Mononuclear cell (primary cell): ENCODE measurements at regions not wholly inside any gene's neighbourhood (a gene's known extent, or its start where the extent isn't known, plus 50 kb on each side); places are given as distances from the start of the nearest gene placed in this dataset.

ENCODE experiments used
- H3K27me3 ChIP-seq: 2 replicates; pipeline ENCODE4 v1.6.0; 2011; ENCODE audit warnings: low read length, control low read depth; ENCODE audit not compliant: insufficient read depth
- H3K4me1 ChIP-seq: 2 replicates; pipeline ENCODE4 v1.5.1; 2011; ENCODE audit warnings: mild to moderate bottlenecking, low read length, control low read depth; ENCODE audit not compliant: insufficient read depth
- H3K4me3 ChIP-seq: 2 replicates; pipeline ENCODE4 v1.5.1; 2011; ENCODE audit warnings: mild to moderate bottlenecking, low read length, moderate library complexity
- H3K9me3 ChIP-seq: 2 replicates; pipeline ENCODE4 v1.5.1; 2011; ENCODE audit warnings: low read depth, mild to moderate bottlenecking, control low read depth, low read length

- Histone ChIP-seq H3K9me3 (no peaks in the 10 kb centered on the region), H3K27me3 (peaks cover 2% of the 10 kb centered on the region), H3K4me3 (no peak overlapping the region), H3K4me1 (no peaks in the 10 kb centered on the region)
Measured at GRCh38 chr4:138833974-138834373, 181.6 kb upstream of the NOCT start.

GRCh38 chr4:138832563-138832962, 183.0 kb upstream of the NOCT start:
- Histone ChIP-seq H3K4me3 (no peak overlapping the region), H3K4me1 (no peaks in the 10 kb centered on the region), H3K9me3 (no peaks in the 10 kb centered on the region), H3K27me3 (peaks cover 2% of the 10 kb centered on the region)

DNA sequence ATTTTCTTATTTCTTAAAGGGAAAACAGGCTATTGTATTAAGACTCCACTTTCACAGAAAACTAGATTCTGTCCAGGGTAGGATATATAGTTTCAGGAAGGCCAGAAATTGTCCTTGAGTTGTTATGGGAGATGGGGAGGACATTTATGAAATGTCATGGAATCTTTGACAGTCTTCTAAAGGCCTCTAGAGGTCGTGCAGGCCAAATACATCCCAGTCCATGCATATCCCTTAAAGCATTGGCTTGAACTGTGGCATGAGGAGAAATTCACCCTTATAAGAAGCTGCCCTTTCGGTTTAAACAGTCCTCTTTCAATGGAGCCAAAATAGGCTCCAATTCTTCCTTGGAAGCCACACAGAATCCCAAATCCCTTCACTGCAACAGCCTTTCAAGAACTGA, 183.6 kb upstream of the NOCT start:
- Histone ChIP-seq H3K9me3 (no peaks in the 10 kb centered on the region), H3K27me3 (peaks cover 2% of the 10 kb centered on the region), H3K4me3 (no peak overlapping the region), H3K4me1 (no peaks in the 10 kb centered on the region)

DNA sequence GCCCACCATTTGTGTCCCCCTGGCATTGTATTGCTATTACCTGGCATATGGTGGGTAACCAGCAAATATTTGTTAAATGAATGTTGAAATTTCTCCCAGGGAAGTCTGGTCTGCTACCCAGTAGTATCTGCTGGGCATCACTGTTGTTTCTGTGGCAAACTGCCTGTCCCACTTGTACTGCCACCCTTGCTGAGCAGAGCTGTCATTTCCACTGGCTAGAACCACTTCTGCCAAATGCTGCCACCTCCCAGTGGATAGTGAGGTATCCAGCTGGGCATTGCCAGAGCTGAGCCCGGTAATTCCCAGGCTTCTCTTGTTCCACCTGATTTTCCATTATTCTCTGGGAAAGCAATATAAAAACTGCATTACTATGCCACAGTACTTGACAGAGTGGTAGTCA, 186.7 kb upstream of the NOCT start:
- no peak overlapping the region for H3K4me3 ChIP-seq
- no peaks in the 10 kb centered on the region for H3K9me3 ChIP-seq
- no peaks in the 10 kb centered on the region for H3K27me3 ChIP-seq
- H3K4me1 ChIP-seq = no peaks in the 10 kb centered on the region

GRCh38 chr4:138826754-138827153, 188.8 kb upstream of the NOCT start:
- Histone ChIP-seq H3K4me3 (no peak overlapping the region), H3K9me3 (no peaks in the 10 kb centered on the region), H3K27me3 (no peaks in the 10 kb centered on the region), H3K4me1 (no peaks in the 10 kb centered on the region)

GRCh38 chr4:138826322-138826721, 189.3 kb upstream of the NOCT start:
- H3K4me3 ChIP-seq = no peak overlapping the region
- no peaks in the 10 kb centered on the region for H3K4me1 ChIP-seq
- no peaks in the 10 kb centered on the region for H3K9me3 ChIP-seq
- no peaks in the 10 kb centered on the region for H3K27me3 ChIP-seq

GRCh38 chr4:138821331-138821730, 194.2 kb upstream of the NOCT start:
- H3K4me3 ChIP-seq = no peak overlapping the region

DNA sequence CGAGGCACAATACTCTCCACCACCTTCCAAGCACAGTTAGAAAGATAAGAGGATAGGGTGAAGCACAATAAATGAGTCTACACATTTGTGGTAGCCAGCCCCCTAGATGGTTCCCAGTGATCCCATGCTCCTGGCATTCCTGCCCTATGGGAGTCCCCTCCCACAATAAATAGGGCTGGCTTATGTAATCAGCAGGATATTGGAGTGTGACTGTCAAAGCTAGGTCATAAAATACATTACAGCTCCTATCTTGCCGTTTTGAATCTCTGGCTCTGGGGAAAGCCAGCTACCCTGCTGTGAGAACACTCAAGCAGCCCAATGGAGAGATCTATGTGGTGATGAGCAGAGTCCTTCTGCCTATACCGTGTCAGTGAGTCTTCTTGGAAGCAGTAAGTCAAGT, 198.7 kb upstream of the NOCT start:
- Histone ChIP-seq H3K9me3 (no peaks in the 10 kb centered on the region), H3K27me3 (no peaks in the 10 kb centered on the region), H3K4me1 (no peaks in the 10 kb centered on the region), H3K4me3 (no peak overlapping the region)

More at GRCh38 chr4:138821331-138821730, 194.2 kb upstream of the NOCT start:
- Histone ChIP-seq H3K9me3 (no peaks in the 10 kb centered on the region), H3K4me1 (no peaks in the 10 kb centered on the region), H3K27me3 (no peaks in the 10 kb centered on the region)

DNA sequence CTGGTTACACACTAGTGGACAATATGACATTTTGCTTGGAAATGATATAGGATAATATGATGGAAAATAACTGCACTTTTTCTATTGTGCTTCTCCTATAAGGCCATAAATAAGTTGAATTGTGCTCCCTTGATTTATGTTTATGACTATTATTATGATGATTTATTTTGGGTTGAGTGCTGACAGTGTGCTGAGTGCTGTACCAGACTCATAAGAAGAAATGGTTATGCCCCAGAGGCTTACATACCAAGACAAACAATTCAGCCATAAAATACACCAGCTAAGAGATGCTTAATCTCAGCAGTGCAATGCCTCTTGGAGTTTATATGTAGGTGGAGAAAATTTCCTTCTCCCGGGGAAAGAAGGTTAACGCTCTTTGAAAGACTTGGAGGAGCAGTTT, 199.8 kb upstream of the NOCT start:
- Histone ChIP-seq H3K4me1 (no peaks in the 10 kb centered on the region), H3K27me3 (no peaks in the 10 kb centered on the region), H3K4me3 (no peak overlapping the region)

GRCh38 chr4:138805736-138806135, 209.8 kb upstream of the NOCT start:
- no peaks in the 10 kb centered on the region for H3K4me1 ChIP-seq

More for the DNA sequence above, 199.8 kb upstream of the NOCT start:
- H3K9me3 ChIP-seq = no peaks in the 10 kb centered on the region

GRCh38 chr4:138804711-138805110, 210.9 kb upstream of the NOCT start:
- Histone ChIP-seq H3K27me3 (peaks cover 33% of the 10 kb centered on the region), H3K9me3 (no peaks in the 10 kb centered on the region), H3K4me1 (no peaks in the 10 kb centered on the region), H3K4me3 (no peak overlapping the region)

More at GRCh38 chr4:138805736-138806135, 209.8 kb upstream of the NOCT start:
- H3K27me3 ChIP-seq = peaks cover 33% of the 10 kb centered on the region
- no peaks in the 10 kb centered on the region for H3K9me3 ChIP-seq
- H3K4me3 ChIP-seq = no peak overlapping the region

GRCh38 chr4:138803051-138803450, 212.5 kb upstream of the NOCT start:
- Histone ChIP-seq H3K4me3 (no peak overlapping the region), H3K4me1 (no peaks in the 10 kb centered on the region), H3K27me3 (peaks cover 33% of the 10 kb centered on the region), H3K9me3 (no peaks in the 10 kb centered on the region)

DNA sequence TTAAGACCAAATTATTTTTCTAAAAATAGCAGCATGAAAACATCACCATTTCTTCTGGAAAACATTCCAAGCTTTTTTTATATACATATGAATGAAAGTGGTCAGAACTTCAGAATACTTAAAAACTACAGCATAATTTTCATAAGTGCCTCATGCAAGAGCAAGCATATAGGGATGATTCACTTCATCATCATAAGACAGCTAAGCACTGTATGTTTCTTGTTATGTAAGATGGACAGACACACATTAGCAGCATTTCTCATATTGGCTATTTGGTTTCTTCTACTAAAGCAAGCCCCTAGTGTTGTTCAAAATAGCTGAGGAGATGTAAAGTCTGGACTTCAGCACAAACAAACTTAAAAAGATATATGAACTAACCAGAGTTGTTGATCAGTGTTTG, 213.1 kb upstream of the NOCT start:
- H3K4me3 ChIP-seq = no peak overlapping the region
- peaks cover 29% of the 10 kb centered on the region for H3K27me3 ChIP-seq
- H3K9me3 ChIP-seq = no peaks in the 10 kb centered on the region
- no peaks in the 10 kb centered on the region for H3K4me1 ChIP-seq

GRCh38 chr4:138800421-138800820, 215.2 kb upstream of the NOCT start:
- no peaks in the 10 kb centered on the region for H3K4me1 ChIP-seq
- H3K27me3 ChIP-seq = peaks cover 17% of the 10 kb centered on the region
- H3K4me3 ChIP-seq = no peak overlapping the region
- H3K9me3 ChIP-seq = no peaks in the 10 kb centered on the region

DNA sequence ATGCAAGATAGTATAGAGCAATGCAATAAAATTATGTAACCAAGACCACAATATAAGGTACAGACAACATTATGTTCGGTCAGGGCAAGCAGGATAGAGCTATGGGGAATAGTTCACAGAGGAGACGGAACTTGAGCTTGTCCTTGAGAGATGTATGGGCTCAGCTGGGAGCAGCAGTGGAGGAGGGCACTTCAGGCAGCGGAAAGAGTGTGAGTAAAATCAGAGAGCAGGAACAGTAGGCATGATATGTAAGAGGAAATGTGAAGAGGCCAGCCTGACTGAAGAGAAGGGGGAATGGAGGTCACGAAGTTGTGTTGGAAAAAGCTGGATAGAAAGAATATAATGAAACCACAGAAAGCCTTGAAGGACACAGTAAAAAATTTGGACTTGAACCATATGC, 217.2 kb upstream of the NOCT start:
- Histone ChIP-seq H3K4me1 (no peaks in the 10 kb centered on the region), H3K4me3 (no peak overlapping the region), H3K9me3 (no peaks in the 10 kb centered on the region), H3K27me3 (no peaks in the 10 kb centered on the region)

GRCh38 chr4:138797646-138798045, 217.9 kb upstream of the NOCT start:
- Histone ChIP-seq H3K27me3 (no peaks in the 10 kb centered on the region), H3K9me3 (no peaks in the 10 kb centered on the region), H3K4me1 (no peaks in the 10 kb centered on the region), H3K4me3 (no peak overlapping the region)

GRCh38 chr4:138796761-138797160, 218.8 kb upstream of the NOCT start:
- no peaks in the 10 kb centered on the region for H3K4me1 ChIP-seq
- no peaks in the 10 kb centered on the region for H3K27me3 ChIP-seq
- no peak overlapping the region for H3K4me3 ChIP-seq
- H3K9me3 ChIP-seq = no peaks in the 10 kb centered on the region
